22Rv1 (cell line): ENCODE measurements at regions not wholly inside any gene's neighbourhood (a gene's known extent, or its start where the extent isn't known, plus 50 kb on each side); places are given as distances from the start of the nearest gene placed in this dataset.

Experiments used
- ZFX ChIP-seq: fragments of 450-650 bp; IDR thresholded peaks from 2 replicates; pipeline ENCODE4 v1.6.1; 2017; ENCODE audit warnings: antibody characterized with exemption, borderline replicate concordance
- TF ChIP-seq, protein P1 (sequence below): fragments of 450-650 bp; IDR thresholded peaks from 2 replicates; pipeline ENCODE4 v1.5.1; 2017; ENCODE audit warnings: mild to moderate bottlenecking

DNA sequence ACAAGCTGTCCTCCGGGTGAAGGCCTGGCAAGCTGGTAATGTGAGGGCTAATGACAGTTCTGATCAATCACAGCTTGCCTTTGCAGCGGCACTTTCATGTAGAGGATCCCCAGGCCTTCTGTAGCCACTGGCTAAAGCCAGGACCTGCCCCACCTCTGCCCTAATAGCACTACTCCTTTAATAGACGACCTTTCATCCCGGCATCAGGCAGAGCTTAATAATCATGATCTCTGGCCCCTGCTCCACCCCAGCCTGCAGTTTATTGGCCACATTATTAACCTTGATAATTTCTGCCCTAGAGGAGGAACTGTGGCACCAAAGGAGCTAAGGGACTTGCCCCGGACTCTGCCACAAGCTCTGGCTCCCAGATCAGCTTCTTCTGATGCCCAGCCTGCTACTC is 142.3 kb upstream of the TBX3 start:
- TF ChIP-seq, protein P1, sequence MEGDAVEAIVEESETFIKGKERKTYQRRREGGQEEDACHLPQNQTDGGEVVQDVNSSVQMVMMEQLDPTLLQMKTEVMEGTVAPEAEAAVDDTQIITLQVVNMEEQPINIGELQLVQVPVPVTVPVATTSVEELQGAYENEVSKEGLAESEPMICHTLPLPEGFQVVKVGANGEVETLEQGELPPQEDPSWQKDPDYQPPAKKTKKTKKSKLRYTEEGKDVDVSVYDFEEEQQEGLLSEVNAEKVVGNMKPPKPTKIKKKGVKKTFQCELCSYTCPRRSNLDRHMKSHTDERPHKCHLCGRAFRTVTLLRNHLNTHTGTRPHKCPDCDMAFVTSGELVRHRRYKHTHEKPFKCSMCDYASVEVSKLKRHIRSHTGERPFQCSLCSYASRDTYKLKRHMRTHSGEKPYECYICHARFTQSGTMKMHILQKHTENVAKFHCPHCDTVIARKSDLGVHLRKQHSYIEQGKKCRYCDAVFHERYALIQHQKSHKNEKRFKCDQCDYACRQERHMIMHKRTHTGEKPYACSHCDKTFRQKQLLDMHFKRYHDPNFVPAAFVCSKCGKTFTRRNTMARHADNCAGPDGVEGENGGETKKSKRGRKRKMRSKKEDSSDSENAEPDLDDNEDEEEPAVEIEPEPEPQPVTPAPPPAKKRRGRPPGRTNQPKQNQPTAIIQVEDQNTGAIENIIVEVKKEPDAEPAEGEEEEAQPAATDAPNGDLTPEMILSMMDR: no peak
- TF ChIP-seq ZFX: no peak
